ENCODE measurements at regions not wholly inside any gene's neighbourhood (a gene's known extent, or its start where the extent isn't known, plus 50 kb on each side); places are given as distances from the start of the nearest gene placed in this dataset.

- TF ChIP-seq CTCF (IDR thresholded peaks at IDR 0.05): no peak
- TF ChIP-seq EP300 (IDR thresholded peaks at IDR 0.05): no peak
- TF ChIP-seq POLR2A (IDR thresholded peaks at IDR 0.05): no peak
Observed at GRCh38 chr16:88303890-88304819, 78.6 kb upstream of the ZNF469 start.
